ENCODE measurements at regions not wholly inside any gene's neighbourhood (a gene's known extent, or its start where the extent isn't known, plus 50 kb on each side); places are given as distances from the start of the nearest gene placed in this dataset.

- no peak for DNase-seq
- no peaks in the 10 kb centered on the region for H3K36me3 Mint-ChIP-seq (ENCODE audit: low read depth)
- peak; percentile 61 for ATAC-seq (ENCODE audit: low read depth)
- H3K27ac Mint-ChIP-seq = peak overlapping the region; percentile 80
- peaks cover 60% of the 10 kb centered on the region for H3K4me1 Mint-ChIP-seq
- no peaks in the 10 kb centered on the region for H3K9me3 Mint-ChIP-seq
- peak overlapping the region; percentile 36 for H3K4me3 Mint-ChIP-seq
- POLR2A ChIA-PET = interaction anchor here (0.9 to 2.6 kb wide), 2 partner anchors 261 to 313 kb away, joined by 3 to 14 read pairs; partner anchors contain the start of gene TLE4
- CTCF ChIA-PET = no interaction called here
- no peaks in the 10 kb centered on the region for H3K27me3 Mint-ChIP-seq
- TF ChIP-seq, protein P1, sequence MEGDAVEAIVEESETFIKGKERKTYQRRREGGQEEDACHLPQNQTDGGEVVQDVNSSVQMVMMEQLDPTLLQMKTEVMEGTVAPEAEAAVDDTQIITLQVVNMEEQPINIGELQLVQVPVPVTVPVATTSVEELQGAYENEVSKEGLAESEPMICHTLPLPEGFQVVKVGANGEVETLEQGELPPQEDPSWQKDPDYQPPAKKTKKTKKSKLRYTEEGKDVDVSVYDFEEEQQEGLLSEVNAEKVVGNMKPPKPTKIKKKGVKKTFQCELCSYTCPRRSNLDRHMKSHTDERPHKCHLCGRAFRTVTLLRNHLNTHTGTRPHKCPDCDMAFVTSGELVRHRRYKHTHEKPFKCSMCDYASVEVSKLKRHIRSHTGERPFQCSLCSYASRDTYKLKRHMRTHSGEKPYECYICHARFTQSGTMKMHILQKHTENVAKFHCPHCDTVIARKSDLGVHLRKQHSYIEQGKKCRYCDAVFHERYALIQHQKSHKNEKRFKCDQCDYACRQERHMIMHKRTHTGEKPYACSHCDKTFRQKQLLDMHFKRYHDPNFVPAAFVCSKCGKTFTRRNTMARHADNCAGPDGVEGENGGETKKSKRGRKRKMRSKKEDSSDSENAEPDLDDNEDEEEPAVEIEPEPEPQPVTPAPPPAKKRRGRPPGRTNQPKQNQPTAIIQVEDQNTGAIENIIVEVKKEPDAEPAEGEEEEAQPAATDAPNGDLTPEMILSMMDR (IDR thresholded peaks at IDR 0.05) = no peak
- intact Hi-C loops (cut with micrococcal nuclease) = loop anchor here (1.0 to 5.0 kb wide), 4 partner anchors 73 to 272 kb away; no protein-coding TSS in a partner anchor
These were observed 313.5 kb downstream of the TLE4 start for GRCh38 chr9:79885093-79885857.

DNA sequence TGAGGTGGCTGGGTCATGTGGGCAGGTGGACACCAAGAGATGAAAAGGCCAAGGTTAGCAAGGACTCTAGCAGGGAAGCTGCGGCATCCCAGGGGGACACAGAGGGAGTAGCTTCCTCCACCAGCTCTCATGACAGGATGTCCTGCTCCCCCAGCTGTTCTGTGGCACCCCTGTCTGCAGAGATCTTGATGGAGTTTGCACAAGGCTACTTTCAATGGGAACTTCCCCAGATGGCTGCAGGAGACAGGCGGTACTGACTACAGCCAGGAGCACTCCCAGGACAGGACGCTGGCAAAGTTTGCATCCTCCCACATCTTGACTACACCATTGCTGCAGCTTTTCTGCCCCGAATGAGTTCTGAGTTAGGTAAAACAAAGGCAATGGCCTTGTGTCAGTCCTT, 312.8 kb downstream of the TLE4 start:
- H3K27me3 Mint-ChIP-seq = no peaks in the 10 kb centered on the region
- no peak for ATAC-seq (ENCODE audit: low read depth)
- POLR2A ChIA-PET = interaction anchor here (0.7 to 2.6 kb wide), 3 partner anchors 27 to 313 kb away, joined by 3 to 14 read pairs (median 4); partner anchors contain the start of gene TLE4
- H3K9me3 Mint-ChIP-seq = no peaks in the 10 kb centered on the region
- no peaks in the 10 kb centered on the region for H3K36me3 Mint-ChIP-seq (ENCODE audit: low read depth)
- peak overlapping the region; percentile 36 for H3K4me3 Mint-ChIP-seq
- intact Hi-C loops (cut with micrococcal nuclease) = loop anchor here (2.0 kb wide), 1 partner anchor 126 kb away; no protein-coding TSS in a partner anchor
- H3K4me1 Mint-ChIP-seq = peaks cover 62% of the 10 kb centered on the region
- CTCF ChIA-PET = no interaction called here
- DNase-seq = no peak
- TF ChIP-seq, protein P1 (IDR thresholded peaks at IDR 0.05) = no peak
- H3K27ac Mint-ChIP-seq = peak overlapping the region; percentile 80

DNA sequence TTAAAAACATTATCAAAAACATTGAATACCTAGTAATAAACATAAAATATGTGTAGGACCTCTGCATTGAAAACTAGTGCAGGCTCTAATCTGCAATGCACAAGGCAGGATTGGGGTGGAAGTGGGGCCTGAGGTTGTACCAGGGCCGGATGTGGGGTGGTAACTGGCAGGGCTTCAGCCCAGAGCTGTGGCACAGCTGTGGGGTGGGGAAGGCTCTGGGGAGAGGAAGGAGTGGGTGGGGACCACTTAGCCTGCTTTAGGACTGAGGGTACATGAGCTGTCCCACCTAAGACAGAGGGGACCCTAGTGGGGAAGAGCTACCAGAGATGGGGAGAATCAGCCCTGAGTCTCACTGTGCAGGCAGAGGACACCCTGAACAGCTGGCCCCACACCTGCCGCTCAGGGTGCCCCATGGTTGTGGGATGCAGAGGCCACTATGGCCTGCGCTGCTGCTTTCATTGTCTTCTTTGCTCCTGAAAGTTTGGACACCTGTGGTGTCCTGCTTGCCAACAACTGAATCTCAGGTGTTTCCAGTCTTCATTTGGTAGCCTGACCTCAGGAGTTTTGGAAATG, 311.4 kb downstream of the TLE4 start:
- Mint-ChIP-seq H3K9me3 (no peaks in the 10 kb centered on the region), H3K36me3 (ENCODE audit: low read depth) (no peaks in the 10 kb centered on the region), H3K4me1 (peaks cover 75% of the 10 kb centered on the region), H3K27me3 (no peaks in the 10 kb centered on the region), H3K4me3 (peak overlapping the region; percentile 72), H3K27ac (peak overlapping the region; percentile 69)
- POLR2A ChIA-PET = interaction anchor here (0.6 to 2.6 kb wide), 6 partner anchors 70 to 311 kb away, joined by 3 to 14 read pairs (median 6); partner anchors contain the start of gene TLE4
- DNase-seq (peak; percentile 42), ATAC-seq (ENCODE audit: low read depth) (peak; percentile 69)
- intact Hi-C loops (cut with micrococcal nuclease) = loop anchor here (1.0 kb wide), 1 partner anchor 12 kb away; no protein-coding TSS in a partner anchor
- TF ChIP-seq, protein P1 (IDR thresholded peaks at IDR 0.05) = no peak
- CTCF ChIA-PET = no interaction called here

GRCh38 chr9:79880626-79881025, 308.9 kb downstream of the TLE4 start:
- no peak for DNase-seq
- TF ChIP-seq, protein P1 (IDR thresholded peaks at IDR 0.05) = no peak
- H3K9me3 Mint-ChIP-seq = no peaks in the 10 kb centered on the region
- CTCF ChIA-PET = interaction anchor here (0.8 kb wide), 1 partner anchor 284 kb away, joined by 3 read pairs; no protein-coding TSS in a partner anchor
- no peaks in the 10 kb centered on the region for H3K27me3 Mint-ChIP-seq
- peak overlapping the region; percentile 46 for H3K4me3 Mint-ChIP-seq
- intact Hi-C loops (cut with micrococcal nuclease) = no loop called here
- H3K4me1 Mint-ChIP-seq = peaks cover 76% of the 10 kb centered on the region
- no peaks in the 10 kb centered on the region for H3K36me3 Mint-ChIP-seq (ENCODE audit: low read depth)
- no peak for ATAC-seq (ENCODE audit: low read depth)
- POLR2A ChIA-PET = interaction anchor here (1.0 to 1.2 kb wide), 2 partner anchors 46 to 309 kb away, joined by 3 to 4 read pairs; partner anchors contain the start of gene TLE4
- H3K27ac Mint-ChIP-seq = no peak overlapping the region

All from activated B cell treated with CpG ODN at 0.5 μM for 24 hours (primary cell).